HG02884 (cell line): ENCODE measurements at regions not wholly inside any gene's neighbourhood (a gene's known extent, or its start where the extent isn't known, plus 50 kb on each side); places are given as distances from the start of the nearest gene placed in this dataset.
"Not testable (repeated sequence)": the region's sequence is repeated elsewhere in the genome, so short reads cannot be mapped to it uniquely, and the experiment has no call there.

Experiments
- ATAC-seq: cut with Tn5 transposase; IDR thresholded peaks from one replicate; pipeline ENCODE4 v1.9.1; 2021; ENCODE audit warnings: mild to moderate bottlenecking, moderate library complexity; ENCODE audit not compliant: unreplicated experiment

- no peak for ATAC-seq
Measured at GRCh38 chr20:53678315-53678989, 84.8 kb upstream of the ZNF217 start.

DNA sequence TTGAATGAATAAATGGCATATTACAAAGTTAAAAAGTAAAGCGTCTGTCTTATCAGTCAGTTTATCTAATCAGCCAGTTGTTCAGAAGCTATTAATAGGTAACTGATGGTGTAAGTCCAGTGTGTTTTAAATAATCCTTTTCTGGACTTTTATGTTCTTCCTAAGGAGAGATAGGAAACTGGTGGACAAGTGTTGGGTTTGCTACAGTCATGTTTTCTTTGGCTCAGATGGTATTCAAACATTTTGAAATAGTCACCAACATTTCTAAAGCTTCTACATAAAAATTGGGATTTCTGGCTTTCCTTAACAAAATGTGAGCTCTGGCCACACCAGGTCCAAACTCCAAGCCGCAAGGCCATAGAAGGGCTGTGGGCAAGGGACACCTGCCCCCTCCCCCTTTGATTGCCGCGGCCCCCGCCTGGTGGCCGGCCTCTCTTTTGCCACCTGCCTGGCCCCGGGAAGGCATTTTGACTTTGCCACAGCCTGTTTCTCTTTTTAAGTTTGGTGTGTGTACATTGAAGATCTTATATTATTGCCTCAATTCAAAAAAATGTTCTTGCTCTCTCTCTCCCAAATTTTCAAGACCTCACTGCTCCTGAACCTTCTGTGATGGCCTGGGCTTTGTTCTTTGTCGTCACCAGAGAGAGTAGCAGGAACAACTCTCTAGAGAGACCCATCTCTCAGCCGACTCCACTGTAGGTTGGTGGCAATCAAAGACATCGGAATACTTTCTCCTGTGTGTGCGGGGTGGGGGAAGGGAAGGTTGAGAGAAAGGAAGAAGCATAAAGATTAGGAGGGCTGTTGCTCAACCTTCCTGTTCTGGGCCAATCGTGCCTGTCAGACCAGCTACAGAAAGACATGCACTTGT lies 84.0 kb upstream of the ZNF217 start:
- ATAC-seq = no peak

- ATAC-seq = no peak
Measured at GRCh38 chr20:53676987-53677386, 83.3 kb upstream of the ZNF217 start.

DNA sequence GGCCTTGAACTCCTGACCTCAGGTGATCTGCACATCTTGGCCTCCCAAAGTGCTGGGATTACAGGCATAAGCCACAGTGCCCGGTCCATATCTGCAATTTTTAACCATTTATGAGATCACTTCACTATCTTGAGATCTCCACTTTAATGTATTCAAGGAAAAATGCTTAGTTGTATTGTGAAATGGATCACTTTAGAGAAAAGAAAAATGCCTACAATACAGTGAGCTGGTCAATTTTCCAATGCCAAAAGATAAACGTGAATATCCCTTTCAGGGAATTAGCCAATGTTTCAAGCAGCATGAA lies 82.8 kb upstream of the ZNF217 start:
- ATAC-seq = no peak

DNA sequence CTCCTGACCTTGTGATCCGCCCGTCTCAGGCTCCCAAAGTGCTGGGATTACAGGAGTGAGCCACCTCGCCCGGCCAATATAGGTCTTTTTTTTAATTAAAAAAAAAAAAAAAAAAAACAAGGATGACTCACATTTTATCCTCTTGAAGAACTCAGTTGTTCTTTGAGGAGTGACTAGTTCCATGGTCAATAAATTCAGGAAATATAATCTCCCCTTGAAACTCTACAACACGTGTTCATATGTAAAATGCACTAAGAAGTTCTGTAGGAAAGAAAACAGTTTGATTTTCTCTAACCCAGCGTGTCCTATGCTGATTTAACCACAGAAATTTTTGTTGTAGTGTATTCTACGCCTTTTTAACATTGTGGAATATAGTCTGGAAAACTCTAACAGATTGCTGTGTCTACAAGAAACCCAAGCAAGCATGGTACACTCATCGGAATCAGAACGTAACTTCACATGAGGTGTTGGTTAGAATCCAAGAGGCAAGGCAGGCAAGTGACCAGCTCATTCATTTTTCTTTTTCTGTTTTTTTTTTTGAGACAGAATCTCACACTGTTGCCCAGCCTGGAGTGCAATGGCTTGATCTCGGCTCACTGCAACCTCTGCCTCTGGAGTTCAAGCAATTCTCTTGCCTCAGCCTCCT lies 79.0 kb upstream of the ZNF217 start:
- no peak for ATAC-seq

GRCh38 chr20:53671370-53671769 lies 77.7 kb upstream of the ZNF217 start:
- ATAC-seq = no peak

- not testable (repeated sequence) for ATAC-seq
Measured at GRCh38 chr20:53669517-53670313, 76.1 kb upstream of the ZNF217 start.

DNA sequence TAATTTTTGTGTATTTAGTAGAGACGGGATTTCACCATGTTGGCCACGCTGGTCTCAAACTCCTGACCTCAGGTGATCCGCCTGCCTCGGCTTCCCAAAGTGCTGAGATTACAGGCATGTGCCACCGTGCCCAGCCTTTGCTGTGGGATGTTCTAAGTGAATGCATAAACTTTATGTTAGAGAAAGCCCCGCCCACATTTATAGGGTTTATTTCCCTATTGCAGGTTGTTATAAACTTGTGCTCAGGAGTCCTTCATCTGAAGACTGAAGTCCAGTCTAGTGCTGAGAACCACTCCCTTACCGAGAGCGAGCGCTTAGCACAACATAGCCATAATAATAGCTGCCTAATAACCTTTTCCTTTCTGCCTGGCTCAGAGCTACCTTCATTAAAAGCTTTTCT lies 75.4 kb upstream of the ZNF217 start:
- no peak for ATAC-seq

DNA sequence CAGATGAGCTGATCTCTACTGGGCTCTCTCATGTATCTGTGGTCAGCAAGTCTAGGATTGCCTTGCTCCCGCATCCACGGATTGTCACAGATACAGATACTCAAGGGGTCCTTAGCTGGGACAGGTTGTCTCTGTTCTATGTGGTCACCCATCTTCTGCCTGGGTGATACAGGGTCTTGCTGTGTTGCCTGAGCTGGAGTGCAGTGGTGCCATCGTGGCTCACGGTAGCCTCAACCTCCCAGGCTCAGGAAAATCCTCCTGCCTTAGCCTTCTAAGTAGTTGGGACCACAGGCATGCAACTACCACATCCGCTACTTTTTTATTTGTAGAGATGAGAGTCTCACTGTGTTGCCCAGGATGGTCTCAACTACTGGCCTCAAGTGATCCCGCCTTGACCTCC lies 72.5 kb upstream of the ZNF217 start:
- ATAC-seq = no peak

DNA sequence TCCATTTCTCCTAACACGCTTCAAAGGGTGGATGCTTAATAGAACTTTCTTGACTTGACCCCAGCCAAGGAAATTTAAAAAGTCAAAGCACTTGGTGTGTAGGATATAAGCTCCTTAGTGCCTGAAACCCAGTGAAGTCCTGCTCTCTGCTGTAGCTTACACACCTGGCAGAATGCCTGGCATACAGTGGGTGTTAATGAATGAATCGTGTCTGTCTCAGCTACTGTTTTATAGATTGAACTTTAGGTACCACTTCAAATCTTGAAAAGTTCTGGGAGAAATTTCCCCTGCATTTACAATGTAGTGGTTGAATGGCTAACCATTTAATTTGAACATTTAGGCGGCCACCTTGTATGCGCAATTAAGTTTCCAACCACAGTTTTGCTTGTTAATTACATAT lies 70.5 kb upstream of the ZNF217 start:
- ATAC-seq = no peak

- not testable (repeated sequence) for ATAC-seq
Measured at GRCh38 chr20:53663521-53663920, 69.9 kb upstream of the ZNF217 start.

DNA sequence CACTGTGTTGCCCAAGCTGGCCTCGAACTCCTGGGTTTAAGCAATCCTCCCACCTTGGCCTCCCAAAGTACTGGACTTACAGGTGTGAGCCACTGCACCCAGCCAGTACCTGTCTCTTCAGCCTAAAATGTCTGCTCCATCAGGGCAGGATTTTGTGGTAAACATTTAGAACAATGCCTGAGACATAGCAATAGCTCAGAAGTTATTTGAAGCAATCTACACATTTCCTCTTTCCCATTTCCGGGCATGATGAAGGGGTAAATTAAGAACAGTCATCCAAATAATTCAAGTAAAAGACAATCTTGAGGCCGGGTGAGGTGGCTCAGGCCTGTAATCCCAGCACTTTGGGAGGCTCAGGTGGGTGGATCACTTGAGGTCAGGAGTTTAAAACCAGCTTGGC lies 69.0 kb upstream of the ZNF217 start:
- no peak for ATAC-seq

- no peak for ATAC-seq
Measured at GRCh38 chr20:53660947-53661381, 67.3 kb upstream of the ZNF217 start.

DNA sequence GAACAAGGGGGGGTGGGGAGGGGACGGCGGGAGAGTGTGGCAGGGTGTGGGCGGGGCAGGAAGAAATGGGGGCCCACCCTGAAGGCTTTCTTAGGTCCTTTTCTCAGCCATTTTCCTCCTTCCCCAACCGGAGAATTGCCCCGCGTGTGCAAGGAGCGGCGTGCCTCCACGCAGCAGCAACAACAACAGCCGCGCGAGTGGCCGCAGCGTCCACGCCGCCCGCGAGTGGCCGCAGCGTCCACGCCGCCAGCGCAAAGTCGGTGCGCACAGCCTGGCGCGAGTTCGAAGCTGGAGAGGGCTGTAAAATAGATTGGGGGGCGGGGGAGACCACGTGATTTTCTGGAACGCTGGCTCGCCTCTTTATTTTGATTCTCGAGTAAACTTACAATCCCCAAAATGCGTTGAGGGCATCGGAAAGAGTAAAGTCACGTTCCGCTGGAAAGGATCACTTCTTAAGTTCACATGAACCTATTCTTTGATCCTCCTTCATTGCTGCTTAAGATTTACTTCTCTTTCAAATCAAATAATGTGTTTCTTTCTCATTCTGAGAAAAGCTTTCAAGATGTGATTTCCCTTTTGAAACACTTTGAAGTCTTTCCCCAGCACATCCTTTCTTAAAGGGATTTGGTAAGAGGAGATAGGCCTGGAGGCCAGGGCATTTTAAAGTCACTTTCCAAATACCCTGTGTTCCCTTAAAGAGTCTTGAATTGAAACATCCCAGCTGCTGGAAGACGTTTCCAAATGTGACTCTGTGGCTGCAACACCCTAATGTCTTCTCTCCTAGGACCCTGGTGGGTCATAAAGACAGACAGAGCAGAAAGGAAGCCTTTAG lies 66.7 kb upstream of the ZNF217 start:
- ATAC-seq = no peak

DNA sequence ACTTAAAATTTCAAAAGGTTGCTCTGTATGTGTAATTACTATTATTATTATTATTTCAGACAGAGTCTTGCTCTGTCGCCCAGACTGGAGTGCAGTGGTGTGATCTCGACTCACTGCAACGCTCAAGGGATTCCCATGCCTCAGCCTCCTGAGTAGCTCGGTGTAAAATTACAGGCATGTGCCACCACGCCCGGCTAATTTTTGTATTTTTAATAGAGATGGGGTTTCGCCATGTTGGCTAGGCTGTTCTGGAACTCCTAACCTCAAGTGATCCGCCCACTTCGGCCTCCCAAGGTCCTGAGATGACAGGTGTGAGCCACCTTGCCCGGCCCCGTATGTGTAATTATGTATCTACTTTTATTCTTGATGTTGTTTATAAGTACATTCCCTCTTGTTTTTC lies 65.3 kb upstream of the ZNF217 start:
- ATAC-seq = no peak

DNA sequence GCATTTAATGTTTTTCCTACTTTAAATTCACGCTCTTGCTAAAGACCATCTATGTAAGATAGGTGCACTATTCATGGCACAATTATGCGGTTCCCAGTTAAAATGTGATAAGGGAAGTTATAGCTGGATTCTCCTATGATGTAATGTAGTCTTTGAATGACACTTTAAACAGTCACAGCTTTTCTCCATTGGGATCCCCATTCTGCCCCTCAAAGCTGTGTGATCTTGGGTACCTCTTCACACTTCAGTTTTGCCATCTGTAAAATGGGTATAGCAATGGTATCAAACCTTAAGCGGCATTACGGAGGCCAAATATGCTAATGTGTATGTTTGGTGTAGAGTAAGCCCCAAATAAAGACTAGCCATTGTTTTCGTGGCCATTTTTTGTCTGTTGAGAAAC lies 64.7 kb upstream of the ZNF217 start:
- no peak for ATAC-seq

DNA sequence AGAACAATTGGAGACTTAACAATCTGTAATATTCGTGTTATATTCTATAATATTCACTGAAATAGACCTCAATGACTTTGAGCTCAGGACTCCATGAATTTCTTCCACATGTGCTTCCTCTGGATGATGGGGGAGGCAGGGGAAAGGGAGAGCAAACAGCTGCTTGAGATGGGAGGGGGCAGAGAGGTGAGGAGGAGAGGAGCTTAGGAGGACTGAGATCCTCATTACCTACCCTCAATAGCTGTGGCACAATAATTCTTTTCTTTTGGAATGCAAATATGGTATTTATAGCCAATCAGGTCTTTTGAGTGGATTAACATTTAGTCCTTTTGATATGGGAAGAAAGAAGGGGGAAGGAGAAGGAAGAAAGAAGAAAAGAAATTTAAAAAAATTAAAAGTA lies 64.1 kb upstream of the ZNF217 start:
- ATAC-seq = no peak

GRCh38 chr20:53657279-53657678 lies 63.6 kb upstream of the ZNF217 start:
- no peak for ATAC-seq

DNA sequence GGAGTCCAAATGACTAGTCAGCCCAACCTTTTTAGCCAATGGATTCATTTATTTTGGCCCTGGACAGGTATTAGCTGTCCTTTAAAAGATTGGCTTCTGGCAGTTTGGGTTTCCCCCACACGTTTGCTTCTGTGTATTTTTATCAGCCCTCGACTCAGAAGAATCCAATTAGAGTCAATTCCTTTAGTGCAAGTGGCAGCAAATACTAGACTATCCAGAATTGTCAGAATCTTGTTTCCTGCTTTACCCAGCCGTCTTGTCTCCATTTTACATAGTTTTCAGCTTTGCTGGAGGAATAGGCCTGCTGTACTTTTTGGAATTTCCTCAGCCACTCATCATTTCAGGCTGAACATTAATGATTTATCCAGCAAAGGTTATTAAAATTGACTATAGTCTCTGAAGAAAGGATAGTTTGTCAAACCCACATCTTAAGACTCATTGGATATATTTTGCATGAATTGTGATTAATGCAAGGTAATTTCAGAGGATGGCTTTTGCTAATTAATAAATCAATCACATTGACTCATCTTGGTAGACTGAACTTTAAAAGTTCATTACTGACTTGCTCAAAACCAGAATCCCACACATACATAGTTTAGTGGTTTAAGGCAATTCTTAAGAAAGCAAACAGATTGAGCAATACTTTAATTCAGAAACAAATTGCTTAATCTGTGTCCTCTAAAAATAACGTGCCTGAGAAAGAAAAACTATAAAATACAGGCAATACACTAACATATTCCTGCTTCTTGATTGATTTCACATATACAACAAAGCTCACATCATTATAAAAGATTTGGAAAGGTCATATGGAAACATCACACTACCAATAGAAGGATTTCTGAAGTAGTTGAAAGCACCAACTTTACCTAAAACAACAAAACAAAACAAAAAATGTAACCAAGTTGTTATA lies 62.9 kb upstream of the ZNF217 start:
- no peak for ATAC-seq
